GM10248 (cell line): ENCODE measurements at regions not wholly inside any gene's neighbourhood (a gene's known extent, or its start where the extent isn't known, plus 50 kb on each side); places are given as distances from the start of the nearest gene placed in this dataset.

Source experiments
- CTCF ChIA-PET: fragments of 300-600 bp; sonication (Branson Sonifier 250); formaldehyde crosslinking; extraction: SDS; loops from one replicate; lab custom pipeline; 2021; ENCODE audit warnings: antibody characterized with exemption; lab: Yijun Ruan, JAX
- POLR2A ChIA-PET: fragments of 350-650 bp; sonication (Branson Sonifier 250); formaldehyde crosslinking; extraction: SDS; loops from one replicate; lab custom pipeline; 2020; ENCODE audit warnings: antibody characterized with exemption; lab: Yijun Ruan, JAX
- DNase-seq: peaks from one replicate; pipeline ENCODE4 v3.0.0; 2012; ENCODE audit errors: extremely low spot score
- TF ChIP-seq, protein P1 (sequence below): IDR thresholded peaks from 2 replicates; pipeline ENCODE4 v1.5.1; 2012; ENCODE audit warnings: mild to moderate bottlenecking, low read depth; ENCODE audit errors: extremely low read depth, missing control alignments, control extremely low read depth

DNA sequence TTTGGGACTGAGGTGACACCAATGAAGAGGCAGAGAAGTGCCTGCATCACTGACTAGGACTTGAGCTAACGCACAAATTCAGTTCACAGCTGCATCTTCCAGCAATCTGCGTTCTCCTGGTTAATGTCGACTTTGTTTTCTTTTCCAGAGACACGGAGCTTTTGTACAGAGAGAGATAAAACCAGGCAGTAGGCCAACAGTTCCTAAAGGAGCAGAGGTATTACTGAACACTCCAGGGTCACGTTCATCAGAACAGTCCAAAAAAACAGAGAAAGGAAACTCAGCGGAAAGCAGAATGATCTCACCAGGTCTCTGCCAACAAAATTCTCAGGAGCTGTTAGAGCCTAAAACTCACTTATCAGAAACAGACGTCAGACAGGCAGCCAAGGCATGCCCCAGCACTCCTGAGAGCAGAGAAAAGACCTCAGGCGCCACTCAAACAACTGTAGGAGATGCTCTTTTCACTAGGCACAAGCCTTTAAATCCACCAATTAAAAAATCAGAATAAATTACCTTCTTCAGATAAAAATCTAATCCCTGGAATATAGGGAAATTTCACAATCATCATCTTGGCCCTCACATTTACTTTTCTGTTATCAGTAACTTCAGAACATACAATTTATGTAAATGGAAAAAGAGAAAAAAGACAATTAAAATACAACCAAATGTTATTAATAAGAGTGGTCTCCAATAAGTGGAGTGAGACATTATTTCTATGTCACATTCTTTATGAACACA lies 95.9 kb upstream of the SPTBN1 start:
- no peak for DNase-seq
- ChIA-PET POLR2A (no interaction called here), CTCF (interaction anchor here (1.0 to 1.1 kb wide), 2 partner anchors 10 to 253 kb away, joined by 3 to 4 read pairs; no protein-coding TSS in a partner anchor)
- TF ChIP-seq, protein P1, sequence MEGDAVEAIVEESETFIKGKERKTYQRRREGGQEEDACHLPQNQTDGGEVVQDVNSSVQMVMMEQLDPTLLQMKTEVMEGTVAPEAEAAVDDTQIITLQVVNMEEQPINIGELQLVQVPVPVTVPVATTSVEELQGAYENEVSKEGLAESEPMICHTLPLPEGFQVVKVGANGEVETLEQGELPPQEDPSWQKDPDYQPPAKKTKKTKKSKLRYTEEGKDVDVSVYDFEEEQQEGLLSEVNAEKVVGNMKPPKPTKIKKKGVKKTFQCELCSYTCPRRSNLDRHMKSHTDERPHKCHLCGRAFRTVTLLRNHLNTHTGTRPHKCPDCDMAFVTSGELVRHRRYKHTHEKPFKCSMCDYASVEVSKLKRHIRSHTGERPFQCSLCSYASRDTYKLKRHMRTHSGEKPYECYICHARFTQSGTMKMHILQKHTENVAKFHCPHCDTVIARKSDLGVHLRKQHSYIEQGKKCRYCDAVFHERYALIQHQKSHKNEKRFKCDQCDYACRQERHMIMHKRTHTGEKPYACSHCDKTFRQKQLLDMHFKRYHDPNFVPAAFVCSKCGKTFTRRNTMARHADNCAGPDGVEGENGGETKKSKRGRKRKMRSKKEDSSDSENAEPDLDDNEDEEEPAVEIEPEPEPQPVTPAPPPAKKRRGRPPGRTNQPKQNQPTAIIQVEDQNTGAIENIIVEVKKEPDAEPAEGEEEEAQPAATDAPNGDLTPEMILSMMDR, result no peak

DNA sequence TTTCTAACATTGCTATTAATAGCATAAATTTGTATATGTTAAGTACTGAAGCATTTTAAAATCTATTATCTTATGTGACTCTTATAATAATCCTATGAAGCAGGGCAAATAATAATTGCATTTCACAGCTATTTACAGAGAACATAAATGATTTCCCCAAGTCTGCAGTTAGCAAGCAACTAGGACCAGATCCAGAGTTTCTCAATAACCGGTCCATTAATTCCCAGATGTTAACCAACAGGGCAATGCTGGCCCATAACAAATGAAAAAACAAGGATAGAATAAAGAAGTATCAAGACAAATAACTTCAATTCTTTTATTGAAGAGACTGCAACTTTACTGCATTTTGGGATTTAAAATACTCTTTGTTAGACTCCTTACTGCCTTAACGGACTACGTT lies 91.7 kb upstream of the SPTBN1 start:
- TF ChIP-seq, protein P1, result no peak
- ChIA-PET POLR2A (no interaction called here), CTCF (no interaction called here)
- DNase-seq, result no peak

DNA sequence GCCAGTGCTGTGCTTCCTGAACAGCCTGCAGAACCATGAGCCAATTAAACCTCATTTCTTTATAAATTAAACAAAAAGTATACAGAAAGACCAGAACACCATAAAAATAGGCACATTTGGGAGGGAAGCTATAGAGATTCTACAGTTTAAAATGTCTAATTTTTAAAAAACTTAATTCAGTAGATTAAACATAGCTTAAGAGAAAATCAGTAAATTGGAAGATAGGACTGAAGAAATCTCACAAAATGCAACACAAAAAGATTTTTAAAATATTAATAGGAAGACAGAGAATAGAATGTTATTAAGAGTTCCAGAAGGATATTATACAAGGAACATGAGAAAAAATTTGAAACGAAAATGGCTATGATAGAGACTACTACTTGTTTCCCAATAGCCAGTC lies 90.5 kb upstream of the SPTBN1 start:
- TF ChIP-seq, protein P1, result no peak
- ChIA-PET CTCF (interaction anchor here (1.3 kb wide), 1 partner anchor 16 kb away, joined by 3 read pairs; no protein-coding TSS in a partner anchor), POLR2A (no interaction called here)
- DNase-seq, result no peak

DNA sequence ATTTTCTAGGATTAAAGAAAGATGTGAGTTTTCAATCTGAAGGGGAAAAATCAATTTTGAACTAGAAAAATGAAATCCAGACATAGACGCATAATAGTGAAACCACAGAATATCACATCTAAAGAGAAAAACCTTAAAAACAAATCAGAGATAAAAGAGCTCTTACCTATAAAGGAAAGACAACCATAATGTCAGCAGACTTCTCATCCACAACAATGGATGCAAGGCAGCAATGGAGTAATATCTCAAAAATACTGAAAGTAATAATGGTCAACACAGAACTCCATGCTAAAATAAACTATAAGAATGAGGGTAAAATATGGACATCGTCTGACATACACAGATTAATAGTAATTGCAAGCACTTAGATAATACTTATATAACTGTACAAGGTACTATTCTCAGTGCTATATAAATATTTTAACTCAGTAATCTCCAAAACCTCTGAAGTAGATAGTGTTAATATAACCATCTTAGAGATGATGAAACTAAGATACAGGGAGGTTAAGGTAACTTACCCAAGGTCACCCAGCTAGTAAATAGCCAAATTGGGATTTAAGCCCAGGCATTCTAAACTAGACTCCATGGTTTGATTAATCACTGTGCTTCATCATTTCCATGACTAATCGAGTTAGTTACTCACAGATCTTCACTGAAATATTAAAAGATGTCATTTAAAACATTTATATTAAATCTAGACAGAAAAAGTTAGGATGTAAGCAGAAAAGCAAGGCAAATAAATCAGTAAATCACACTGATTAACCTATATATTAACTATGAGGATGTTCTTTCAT lies 89.4 kb upstream of the SPTBN1 start:
- TF ChIP-seq, protein P1, result no peak
- no peak for DNase-seq
- ChIA-PET POLR2A (no interaction called here), CTCF (no interaction called here)

DNA sequence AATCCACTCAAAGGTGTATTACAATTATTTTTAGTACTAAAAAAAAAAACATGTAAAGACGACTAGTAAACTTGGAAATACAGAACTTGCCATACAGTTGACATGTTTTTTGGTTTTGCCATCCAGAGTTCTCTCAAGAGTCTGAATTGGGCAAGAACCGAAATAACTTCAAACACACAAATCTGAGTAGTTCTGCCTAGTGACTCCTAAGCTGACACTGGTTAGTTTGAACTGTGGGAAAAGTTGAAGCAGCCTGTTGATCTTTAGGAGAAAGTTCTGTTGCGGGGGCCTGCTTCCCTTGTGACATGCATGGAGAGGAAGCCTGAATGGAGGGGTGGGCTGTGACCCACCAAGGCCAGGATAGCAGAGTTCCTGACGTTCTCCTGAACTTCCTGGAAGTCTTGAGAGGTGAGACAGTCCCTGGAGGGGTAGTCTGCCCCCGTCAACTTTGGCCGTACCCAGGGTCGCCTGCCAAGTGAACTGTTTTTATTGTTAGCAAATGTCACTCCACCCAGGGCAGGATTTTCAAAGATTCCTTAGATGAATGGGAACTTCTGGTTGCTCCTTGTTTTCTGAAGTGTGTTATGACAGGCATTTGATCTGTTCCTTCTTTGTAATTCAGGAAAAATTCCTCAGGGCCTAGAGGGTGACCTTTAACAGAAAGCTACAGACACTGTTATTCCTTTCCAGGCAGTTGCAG lies 85.6 kb upstream of the SPTBN1 start:
- ChIA-PET POLR2A (no interaction called here), CTCF (no interaction called here)
- DNase-seq, result no peak
- TF ChIP-seq, protein P1, result no peak

DNA sequence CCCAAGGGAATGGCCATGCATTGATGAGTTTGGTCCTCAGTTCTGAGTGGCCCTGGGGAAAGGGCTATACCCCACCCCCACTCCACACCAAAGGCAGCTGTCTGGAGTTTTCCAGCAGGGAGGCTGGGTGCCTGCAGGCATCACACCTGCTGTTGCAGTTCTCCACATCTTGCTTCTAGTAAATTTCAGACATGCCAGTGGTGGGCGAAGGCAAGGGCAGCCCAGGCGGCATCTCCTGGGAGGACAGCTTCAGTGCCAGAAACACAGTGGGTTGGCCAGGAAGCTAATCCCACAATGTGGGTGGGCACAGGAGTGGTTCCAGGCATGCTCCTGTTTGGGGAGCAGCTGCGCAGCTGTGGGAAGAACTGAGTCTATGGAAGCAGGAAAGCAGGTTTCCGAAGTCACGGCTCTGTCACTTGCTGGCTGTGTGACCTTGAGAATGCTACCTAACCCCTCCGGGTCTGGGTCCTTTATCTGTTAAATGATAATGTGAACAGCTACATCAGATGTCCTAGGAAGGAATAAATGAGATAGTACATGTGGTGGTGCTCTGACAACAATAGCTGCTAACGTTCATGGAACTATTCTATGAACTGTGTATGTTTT lies 84.6 kb upstream of the SPTBN1 start:
- POLR2A ChIA-PET, result no interaction called here
- no peak for DNase-seq
- TF ChIP-seq, protein P1, result no peak
- CTCF ChIA-PET, result no interaction called here
